DOHH2 (cell line): ENCODE measurements at regions not wholly inside any gene's neighbourhood (a gene's known extent, or its start where the extent isn't known, plus 50 kb on each side); places are given as distances from the start of the nearest gene placed in this dataset.
A peak's percentile ranks its signal among the peaks of the same experiment; 100 is the strongest.
"Not testable (repeated sequence)": the region's sequence is repeated elsewhere in the genome, so short reads cannot be mapped to it uniquely, and the experiment has no call there.

Experiments used
- H3F3A ChIP-seq: fragments of 200-600 bp; sonication (generic), shearing (Covaris generic); 2 replicates; pipeline ENCODE4 v1.6.0; 2016; ENCODE audit warnings: antibody characterized with exemption, mild to moderate bottlenecking; ENCODE audit not compliant: control insufficient read depth, insufficient read depth
- H3K27ac ChIP-seq: fragments of 200-600 bp; sonication (generic); 2 replicates; pipeline ENCODE4 v1.5.1; 2014; ENCODE audit warnings: low read depth, mild to moderate bottlenecking, low read length, moderate library complexity
- H3K27me3 ChIP-seq: fragments of 200-600 bp; sonication (generic); 2 replicates; pipeline ENCODE4 v1.6.1; 2014; ENCODE audit warnings: mild to moderate bottlenecking, low read length, mixed read lengths; ENCODE audit not compliant: control insufficient read depth
- H3K36me3 ChIP-seq: fragments of 200-600 bp; sonication (generic); 2 replicates; pipeline ENCODE4 v1.6.1; 2014; ENCODE audit warnings: mild to moderate bottlenecking, low read length, moderate library complexity, mixed read lengths; ENCODE audit not compliant: control insufficient read depth
- H3K4me1 ChIP-seq: fragments of 200-600 bp; sonication (generic); 2 replicates; pipeline ENCODE4 v1.6.1; 2014; ENCODE audit warnings: mild to moderate bottlenecking, low read length, mixed read lengths; ENCODE audit not compliant: control insufficient read depth
- H3K4me2 ChIP-seq: fragments of 200-600 bp; sonication (generic); 2 replicates; pipeline ENCODE4 v1.6.0; 2014; ENCODE audit warnings: mild to moderate bottlenecking, low read length, moderate library complexity
- H3K4me3 ChIP-seq: fragments of 200-600 bp; sonication (generic); 2 replicates; pipeline ENCODE4 v1.5.1; 2014; ENCODE audit warnings: mild to moderate bottlenecking, low read length, mixed read lengths
- H3K79me2 ChIP-seq: fragments of 200-600 bp; sonication (generic); 2 replicates; pipeline ENCODE4 v1.6.1; 2014; ENCODE audit warnings: mild to moderate bottlenecking, low read length, mixed read lengths; ENCODE audit not compliant: control insufficient read depth
- H3K9me2 ChIP-seq: fragments of 200-600 bp; sonication (generic); replicated peaks from 2 replicates; pipeline ENCODE4 v1.6.1; 2014; ENCODE audit warnings: mild to moderate bottlenecking, low read length, mixed read lengths; ENCODE audit not compliant: control insufficient read depth
- H3K9me3 ChIP-seq: fragments of 200-600 bp; sonication (generic); 2 replicates; pipeline ENCODE4 v1.6.1; 2014; ENCODE audit warnings: antibody characterized with exemption, low read length, mixed read lengths; ENCODE audit not compliant: control insufficient read depth, insufficient read depth
- H4K20me1 ChIP-seq: fragments of 200-600 bp; sonication (generic); 2 replicates; pipeline ENCODE4 v1.6.0; 2014; ENCODE audit warnings: low read depth, mild to moderate bottlenecking, antibody characterized with exemption, low read length, moderate library complexity; ENCODE audit not compliant: control insufficient read depth, insufficient read depth
- CTCF ChIP-seq: fragments of 200-600 bp; sonication (generic); IDR thresholded peaks from one replicate; pipeline ENCODE4 v1.5.1; 2014; ENCODE audit warnings: antibody characterized with exemption, mild to moderate bottlenecking, low read depth, low read length; ENCODE audit not compliant: poor library complexity, severe bottlenecking
- EZH2phosphoT487 ChIP-seq: fragments of 200-600 bp; sonication (generic); IDR thresholded peaks from 2 replicates; pipeline ENCODE4 v1.6.1; 2017; ENCODE audit warnings: borderline replicate concordance, mild to moderate bottlenecking, antibody characterized with exemption, low read length, moderate library complexity, mixed read lengths

GRCh38 chr11:119583585-119583984 lies 145.4 kb downstream of the NECTIN1 start:
- Histone ChIP-seq H3K4me1 (no peaks in the 10 kb centered on the region), H3K36me3 (no peaks in the 10 kb centered on the region), H3K4me2 (no peak overlapping the region), H3K4me3 (no peak overlapping the region), H3F3A (no peaks in the 10 kb centered on the region), H3K9me3 (peaks cover 3% of the 10 kb centered on the region), H3K27me3 (peaks cover 40% of the 10 kb centered on the region), H4K20me1 (no peaks in the 10 kb centered on the region), H3K9me2 (no peaks in the 10 kb centered on the region), H3K79me2 (no peaks in the 10 kb centered on the region), H3K27ac (no peak overlapping the region)
- TF ChIP-seq CTCF (peak; percentile 47), EZH2phosphoT487 (no peak)

DNA sequence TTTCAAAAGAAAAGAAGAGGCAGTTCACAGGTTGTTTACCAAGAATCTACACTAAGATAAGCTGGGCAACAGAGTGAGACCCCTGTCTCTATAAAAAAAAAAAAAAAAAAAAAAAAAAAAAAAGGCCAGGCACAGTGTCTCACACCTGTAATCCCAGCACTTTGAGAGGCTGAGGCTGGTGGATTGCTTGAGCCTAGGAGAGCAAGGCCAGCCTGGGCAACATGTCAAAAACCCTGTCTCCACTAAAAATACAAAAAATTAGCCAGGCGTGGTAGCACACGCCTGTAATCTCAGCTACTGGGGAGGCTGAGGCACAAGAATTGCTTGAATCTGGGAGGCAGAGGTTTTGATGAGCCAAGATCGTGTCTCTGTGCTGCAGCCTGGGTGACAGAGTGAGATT lies 147.6 kb downstream of the NECTIN1 start:
- H3K27ac ChIP-seq, H3K79me2 ChIP-seq, H3K36me3 ChIP-seq, H3K9me2 ChIP-seq, H3K4me3 ChIP-seq, H3K4me1 ChIP-seq, H3K9me3 ChIP-seq, H3F3A ChIP-seq, H3K4me2 ChIP-seq, H4K20me1 ChIP-seq: not testable (repeated sequence)
- peaks cover 37% of the 10 kb centered on the region for H3K27me3 ChIP-seq

DNA sequence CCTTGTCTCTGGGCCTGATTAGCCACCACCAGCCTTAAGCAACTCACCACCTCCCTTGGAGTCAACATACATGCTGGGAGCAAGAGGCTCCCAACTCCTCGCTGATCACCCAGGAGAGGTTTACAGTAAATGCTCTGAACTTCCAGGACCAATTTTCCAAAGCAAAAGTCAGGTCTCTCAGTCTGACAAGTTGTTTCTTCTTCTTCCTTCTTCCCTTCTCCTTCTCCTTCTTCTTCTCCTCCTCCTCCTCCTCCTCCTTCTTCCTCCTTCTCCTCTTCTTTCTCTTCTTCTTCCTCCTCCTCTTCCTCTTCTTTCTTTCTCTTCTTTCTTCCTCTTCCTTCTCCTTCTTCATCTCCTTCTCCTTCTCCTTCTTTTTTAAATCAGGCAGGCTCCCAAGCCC lies 148.2 kb downstream of the NECTIN1 start:
- H3F3A ChIP-seq, result no peaks in the 10 kb centered on the region
- peaks cover 30% of the 10 kb centered on the region for H3K27me3 ChIP-seq
- no peaks in the 10 kb centered on the region for H4K20me1 ChIP-seq
- no peak overlapping the region for H3K4me3 ChIP-seq
- no peaks in the 10 kb centered on the region for H3K4me1 ChIP-seq
- TF ChIP-seq EZH2phosphoT487 (no peak), CTCF (no peak)
- H3K4me2 ChIP-seq, result no peak overlapping the region
- H3K9me2 ChIP-seq, result no peaks in the 10 kb centered on the region
- no peaks in the 10 kb centered on the region for H3K79me2 ChIP-seq
- peaks cover 3% of the 10 kb centered on the region for H3K9me3 ChIP-seq
- no peak overlapping the region for H3K27ac ChIP-seq
- H3K36me3 ChIP-seq, result no peaks in the 10 kb centered on the region

DNA sequence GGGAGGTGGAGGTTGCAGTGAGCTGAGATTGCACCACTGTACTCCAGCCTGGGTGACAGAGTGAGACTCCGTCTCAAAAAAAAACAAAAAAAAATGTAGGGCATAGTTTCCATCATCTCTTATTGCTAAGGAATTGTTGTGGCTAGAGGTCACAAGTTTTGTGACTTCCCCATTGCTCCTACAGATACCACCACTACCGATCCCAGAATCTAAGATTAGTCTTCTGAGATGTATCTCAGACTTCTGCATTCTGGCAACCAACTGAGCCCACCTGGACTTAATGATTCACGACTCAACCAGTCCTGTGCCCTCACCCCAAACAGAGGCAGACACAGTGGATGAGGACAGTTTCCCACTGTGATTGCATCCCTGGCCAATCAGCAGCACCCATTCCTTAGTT lies 148.9 kb downstream of the NECTIN1 start:
- H3K4me3 ChIP-seq, result no peak overlapping the region
- no peaks in the 10 kb centered on the region for H3K79me2 ChIP-seq
- H3K36me3 ChIP-seq, result no peaks in the 10 kb centered on the region
- H3K9me3 ChIP-seq, result peaks cover 3% of the 10 kb centered on the region
- H3K4me1 ChIP-seq, result no peaks in the 10 kb centered on the region
- no peaks in the 10 kb centered on the region for H3K9me2 ChIP-seq
- peaks cover 24% of the 10 kb centered on the region for H3K27me3 ChIP-seq
- no peak for TF ChIP-seq CTCF
- TF ChIP-seq EZH2phosphoT487, result no peak
- no peak overlapping the region for H3K27ac ChIP-seq
- no peaks in the 10 kb centered on the region for H3F3A ChIP-seq
- H3K4me2 ChIP-seq, result no peak overlapping the region
- H4K20me1 ChIP-seq, result no peaks in the 10 kb centered on the region
